ENCODE measurements at regions not wholly inside any gene's neighbourhood (a gene's known extent, or its start where the extent isn't known, plus 50 kb on each side); places are given as distances from the start of the nearest gene placed in this dataset.
"Not testable (repeated sequence)": the region's sequence is repeated elsewhere in the genome, so short reads cannot be mapped to it uniquely, and the experiment has no call there.

DNA sequence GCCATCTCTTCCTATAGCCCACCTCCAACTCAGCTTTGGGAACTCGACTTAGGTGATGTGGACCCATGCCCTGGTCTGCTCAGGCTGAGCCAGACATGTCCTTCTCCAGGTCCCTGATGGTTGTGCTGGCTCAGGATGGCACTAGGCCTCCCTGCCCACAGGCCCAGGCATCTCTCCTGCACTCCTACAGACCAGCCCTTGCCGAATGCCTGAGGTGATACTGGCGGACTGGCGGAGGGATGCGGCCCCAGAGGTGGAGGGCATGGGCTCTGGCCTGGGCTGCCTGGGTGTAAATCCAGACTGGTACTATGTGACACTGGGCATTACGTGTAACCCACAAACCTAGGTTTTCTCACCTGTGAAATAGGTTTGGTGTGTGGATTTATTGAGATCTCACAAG lies 352.8 kb downstream of the SHANK2 start:
- no peaks in the 10 kb centered on the region for H3K4me1 ChIP-seq (replicated peaks; ENCODE audit: insufficient read depth)
- H3K9me2 ChIP-seq (ENCODE audit: insufficient read depth): no peaks in the 10 kb centered on the region
- no peak overlapping the region for H3K4me3 ChIP-seq
- peaks cover 7% of the 10 kb centered on the region; the same call in 1 of the 2 replicates for H3K9me3 ChIP-seq (ENCODE audit: insufficient read depth, low read depth)
- H3K27me3 ChIP-seq (ENCODE audit: insufficient read depth, low read depth): no peaks in the 10 kb centered on the region
- no peaks in the 10 kb centered on the region for H4K20me1 ChIP-seq (ENCODE audit: insufficient read depth)
- H3K36me3 ChIP-seq (ENCODE audit: low read depth): no peaks in the 10 kb centered on the region
- no peak for TF ChIP-seq CTCF (conservative IDR thresholded peaks at IDR 0.05)
- TF ChIP-seq EZH2 (IDR thresholded peaks at IDR 0.05; ENCODE audit: low read depth): no peak
- no peaks in the 10 kb centered on the region for H3K79me2 ChIP-seq (ENCODE audit: low read depth)
- no peak overlapping the region for H3K27ac ChIP-seq
- no peak overlapping the region for H3K4me2 ChIP-seq
- ChIA-PET CTCF (no interaction called here), POLR2A (ENCODE audit: unreplicated experiment) (no interaction called here)
- no peaks in the 10 kb centered on the region for H3F3A ChIP-seq (ENCODE audit: insufficient read depth, low read depth)
- no TSS peak for BruUV-seq (replicated peaks)
- intact Hi-C loops (cut with micrococcal nuclease; ENCODE audit: unreplicated experiment): no loop called here
- no peak overlapping the region for H2AFZ ChIP-seq
- DNase-seq: no peak

GRCh38 chr11:70900540-70900939 lies 351.8 kb downstream of the SHANK2 start:
- no TSS peak for BruUV-seq (replicated peaks)
- CTCF ChIA-PET: no interaction called here
- no peak for TF ChIP-seq CTCF (conservative IDR thresholded peaks at IDR 0.05)
- no peak for TF ChIP-seq EZH2 (IDR thresholded peaks at IDR 0.05; ENCODE audit: low read depth)

DNA sequence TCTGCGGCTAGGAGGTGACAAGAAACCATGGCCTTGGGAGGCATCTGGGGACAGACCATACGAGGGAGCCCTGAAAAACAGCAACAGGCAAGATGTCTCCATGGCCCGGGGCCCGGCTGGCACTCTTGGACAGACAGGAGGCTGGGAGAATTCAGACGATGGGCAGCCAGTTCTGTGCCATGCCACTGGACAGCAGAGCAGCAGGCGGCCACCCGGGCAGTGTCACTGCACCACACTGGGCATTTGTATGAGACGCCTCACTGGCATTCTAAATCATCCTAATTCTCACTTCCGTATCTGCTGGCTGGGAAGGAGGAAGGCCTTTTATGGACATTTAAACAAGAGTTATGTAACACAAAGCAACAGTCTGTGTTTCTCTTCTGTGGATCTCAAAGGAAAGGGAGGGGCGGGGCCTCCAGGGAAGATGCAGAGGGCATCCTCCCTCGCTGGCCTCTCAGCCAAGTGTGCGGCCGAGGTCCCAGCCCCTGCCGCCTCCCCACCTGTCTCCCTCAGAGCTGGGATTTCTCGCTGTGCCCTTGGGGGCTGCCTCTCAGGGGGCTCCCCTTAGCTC lies 350.3 kb downstream of the SHANK2 start:
- no peak overlapping the region for H3K27ac ChIP-seq
- POLR2A ChIA-PET (ENCODE audit: unreplicated experiment): no interaction called here
- no peaks in the 10 kb centered on the region for H4K20me1 ChIP-seq (ENCODE audit: insufficient read depth)
- H3K4me1 ChIP-seq (replicated peaks; ENCODE audit: insufficient read depth): no peaks in the 10 kb centered on the region
- no peak overlapping the region for H3K4me3 ChIP-seq
- BruUV-seq (replicated peaks): no TSS peak
- no peak for DNase-seq
- no peaks in the 10 kb centered on the region for H3K9me2 ChIP-seq (ENCODE audit: insufficient read depth)
- H3F3A ChIP-seq (ENCODE audit: insufficient read depth, low read depth): no peaks in the 10 kb centered on the region
- no peak overlapping the region for H3K4me2 ChIP-seq
- H3K36me3 ChIP-seq (ENCODE audit: low read depth): no peaks in the 10 kb centered on the region
- H3K79me2 ChIP-seq (ENCODE audit: low read depth): no peaks in the 10 kb centered on the region
- no peak overlapping the region for H2AFZ ChIP-seq
- TF ChIP-seq EZH2 (IDR thresholded peaks at IDR 0.05; ENCODE audit: low read depth): no peak
- no peak for TF ChIP-seq CTCF (conservative IDR thresholded peaks at IDR 0.05)
- intact Hi-C loops (cut with micrococcal nuclease; ENCODE audit: unreplicated experiment): no loop called here
- H3K27me3 ChIP-seq (ENCODE audit: insufficient read depth, low read depth): no peaks in the 10 kb centered on the region
- peaks cover 7% of the 10 kb centered on the region; the same call in 1 of the 2 replicates for H3K9me3 ChIP-seq (ENCODE audit: insufficient read depth, low read depth)
- CTCF ChIA-PET: no interaction called here

More at GRCh38 chr11:70900540-70900939, 351.8 kb downstream of the SHANK2 start:
- peaks cover 7% of the 10 kb centered on the region; the same call in 1 of the 2 replicates for H3K9me3 ChIP-seq (ENCODE audit: insufficient read depth, low read depth)
- no peaks in the 10 kb centered on the region for H3K4me1 ChIP-seq (replicated peaks; ENCODE audit: insufficient read depth)
- no peak overlapping the region for H3K27ac ChIP-seq
- no peak overlapping the region for H3K4me3 ChIP-seq
- H3K27me3 ChIP-seq (ENCODE audit: insufficient read depth, low read depth): no peaks in the 10 kb centered on the region
- H4K20me1 ChIP-seq (ENCODE audit: insufficient read depth): no peaks in the 10 kb centered on the region
- DNase-seq: no peak
- H2AFZ ChIP-seq: no peak overlapping the region
- no peaks in the 10 kb centered on the region for H3K79me2 ChIP-seq (ENCODE audit: low read depth)
- intact Hi-C loops (cut with micrococcal nuclease; ENCODE audit: unreplicated experiment): no loop called here
- no peaks in the 10 kb centered on the region for H3K9me2 ChIP-seq (ENCODE audit: insufficient read depth)
- POLR2A ChIA-PET (ENCODE audit: unreplicated experiment): no interaction called here
- H3K36me3 ChIP-seq (ENCODE audit: low read depth): no peaks in the 10 kb centered on the region
- H3K4me2 ChIP-seq: no peak overlapping the region
- H3F3A ChIP-seq (ENCODE audit: insufficient read depth, low read depth): no peaks in the 10 kb centered on the region

- H2AFZ ChIP-seq; H3K27ac ChIP-seq; H3K4me1 ChIP-seq (replicated peaks; ENCODE audit: insufficient read depth); CTCF ChIA-PET; H4K20me1 ChIP-seq (ENCODE audit: insufficient read depth); H3K36me3 ChIP-seq (ENCODE audit: low read depth); intact Hi-C loops (cut with micrococcal nuclease; ENCODE audit: unreplicated experiment); H3K27me3 ChIP-seq (ENCODE audit: insufficient read depth, low read depth); POLR2A ChIA-PET (ENCODE audit: unreplicated experiment); DNase-seq; H3K4me3 ChIP-seq; H3K9me2 ChIP-seq (ENCODE audit: insufficient read depth); H3K9me3 ChIP-seq (ENCODE audit: insufficient read depth, low read depth); H3K79me2 ChIP-seq (ENCODE audit: low read depth); H3F3A ChIP-seq (ENCODE audit: insufficient read depth, low read depth); H3K4me2 ChIP-seq; BruUV-seq (replicated peaks): not testable (repeated sequence)
Measured at GRCh38 chr11:70903229-70903628, 349.1 kb downstream of the SHANK2 start.
